ENCODE measurements at regions not wholly inside any gene's neighbourhood (a gene's known extent, or its start where the extent isn't known, plus 50 kb on each side); places are given as distances from the start of the nearest gene placed in this dataset.

- DNase-seq (ENCODE audit: low read depth): no peak
Observed at GRCh38 chr2:120852200-120852815, 116.6 kb downstream of the GLI2 start.

DNA sequence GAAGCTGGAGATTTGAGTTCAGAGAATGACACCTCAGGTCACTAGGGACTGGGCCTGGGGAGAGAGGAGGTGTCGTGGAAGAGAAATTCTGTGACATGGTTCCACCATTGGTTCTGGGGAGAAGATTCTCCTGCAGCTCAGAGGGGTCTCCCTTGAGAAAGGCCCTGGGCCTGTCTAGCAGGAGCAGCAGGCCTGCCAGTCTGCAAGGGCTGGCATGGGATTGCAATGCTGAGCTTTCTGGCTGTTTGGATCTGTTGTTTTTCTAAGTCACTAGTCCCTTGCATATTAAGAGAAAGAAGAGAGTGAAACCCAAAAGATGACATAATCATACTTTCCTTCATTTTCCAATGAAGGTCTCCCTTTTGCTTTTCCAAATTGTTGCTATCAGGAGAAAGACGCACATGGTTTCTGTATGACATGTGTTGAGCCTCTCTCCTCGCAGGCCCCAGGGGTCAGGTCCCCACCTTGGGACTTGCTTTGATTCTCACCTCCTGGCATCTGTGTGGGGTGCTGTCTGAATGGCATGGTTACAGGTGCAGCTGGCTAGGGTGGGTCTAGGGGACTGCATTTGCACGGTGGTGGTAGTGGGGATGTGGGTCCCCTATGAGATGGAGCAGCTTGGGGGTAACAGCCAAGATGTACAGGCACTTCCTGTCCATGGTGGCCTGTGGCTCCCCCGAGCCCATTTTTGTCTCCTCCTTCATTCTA, 117.8 kb downstream of the GLI2 start:
- no peak for DNase-seq (ENCODE audit: low read depth)

DNA sequence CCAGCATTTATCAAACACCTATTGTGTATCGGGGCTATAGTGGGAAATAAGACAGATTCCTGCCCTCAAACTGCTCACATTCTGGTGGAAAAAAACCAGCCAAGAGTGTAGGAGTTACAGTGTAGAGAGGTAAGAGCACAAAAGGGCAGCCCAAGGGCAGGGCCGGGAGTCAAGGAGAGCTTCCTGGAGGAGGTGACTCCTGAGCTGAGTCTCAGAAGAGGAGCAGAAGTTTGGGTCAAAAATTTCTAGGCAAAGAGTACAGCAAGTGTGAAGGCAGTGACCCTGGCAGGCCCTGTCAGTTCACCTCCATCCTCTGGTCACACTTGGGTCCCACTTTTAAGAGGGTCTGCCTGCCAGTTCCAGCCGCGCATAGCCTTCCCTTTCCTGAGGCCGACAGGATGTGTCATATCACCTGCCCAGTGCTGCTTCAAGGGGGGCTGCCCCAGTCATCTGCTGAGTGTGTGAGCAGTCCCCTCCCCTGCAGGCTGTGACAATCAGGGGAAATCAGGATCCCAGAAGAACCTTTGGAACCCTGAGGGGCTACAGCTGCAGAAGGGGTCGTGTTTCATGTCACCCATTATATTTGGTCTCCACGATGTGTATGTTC, 118.4 kb downstream of the GLI2 start:
- DNase-seq (ENCODE audit: low read depth): no peak

GRCh38 chr2:120854766-120855530, 119.3 kb downstream of the GLI2 start:
- DNase-seq (ENCODE audit: low read depth): no peak

DNA sequence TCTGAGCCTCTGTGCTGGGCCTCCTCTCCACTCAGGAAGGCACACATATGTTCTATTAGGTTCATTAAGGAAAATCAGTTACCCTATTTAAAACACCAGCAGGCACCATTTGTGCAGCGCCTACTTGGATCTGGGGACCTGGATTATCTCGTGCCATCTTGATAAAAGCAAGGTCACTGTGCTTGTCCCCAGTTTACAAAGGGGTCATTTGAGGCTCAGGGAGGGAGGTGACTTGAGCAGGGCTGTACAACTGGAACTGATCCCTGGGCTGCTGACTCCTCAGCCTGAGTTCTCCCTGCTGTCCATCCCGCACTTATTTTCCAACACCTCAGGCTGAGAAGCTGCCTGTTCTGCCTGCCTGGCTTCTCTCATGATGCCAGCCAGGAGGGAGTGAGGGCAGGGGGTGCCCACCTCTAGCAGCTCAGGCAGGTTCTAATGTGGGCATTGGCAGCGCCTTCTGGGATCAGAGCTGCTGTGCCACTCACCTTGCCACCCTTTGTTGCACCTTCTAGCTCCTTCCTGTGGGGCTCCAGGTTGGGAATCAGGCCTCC, 120.3 kb downstream of the GLI2 start:
- no peak for DNase-seq (ENCODE audit: low read depth)

GRCh38 chr2:120856421-120856862, 120.8 kb downstream of the GLI2 start:
- DNase-seq (ENCODE audit: low read depth): no peak

DNA sequence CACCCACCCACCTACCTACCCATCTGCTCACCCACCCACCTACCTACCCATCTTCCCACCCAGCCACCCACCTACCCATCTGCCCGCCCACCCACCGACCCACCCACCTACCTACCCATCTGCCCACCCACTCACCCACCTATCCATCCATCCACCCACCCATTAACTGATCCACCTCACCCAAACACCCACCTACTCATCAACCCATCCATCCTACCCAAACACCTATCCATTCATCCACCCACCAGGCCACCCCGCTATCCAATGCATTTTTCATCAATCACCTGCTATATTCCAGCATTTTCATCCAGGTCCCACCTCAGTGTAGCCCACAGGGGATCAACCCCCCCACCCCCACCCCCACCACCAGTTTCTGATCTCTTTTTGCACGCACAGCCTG, 121.8 kb downstream of the GLI2 start:
- DNase-seq (ENCODE audit: low read depth): no peak

GRCh38 chr2:120857931-120858330, 122.3 kb downstream of the GLI2 start:
- no peak for DNase-seq (ENCODE audit: low read depth)

DNA sequence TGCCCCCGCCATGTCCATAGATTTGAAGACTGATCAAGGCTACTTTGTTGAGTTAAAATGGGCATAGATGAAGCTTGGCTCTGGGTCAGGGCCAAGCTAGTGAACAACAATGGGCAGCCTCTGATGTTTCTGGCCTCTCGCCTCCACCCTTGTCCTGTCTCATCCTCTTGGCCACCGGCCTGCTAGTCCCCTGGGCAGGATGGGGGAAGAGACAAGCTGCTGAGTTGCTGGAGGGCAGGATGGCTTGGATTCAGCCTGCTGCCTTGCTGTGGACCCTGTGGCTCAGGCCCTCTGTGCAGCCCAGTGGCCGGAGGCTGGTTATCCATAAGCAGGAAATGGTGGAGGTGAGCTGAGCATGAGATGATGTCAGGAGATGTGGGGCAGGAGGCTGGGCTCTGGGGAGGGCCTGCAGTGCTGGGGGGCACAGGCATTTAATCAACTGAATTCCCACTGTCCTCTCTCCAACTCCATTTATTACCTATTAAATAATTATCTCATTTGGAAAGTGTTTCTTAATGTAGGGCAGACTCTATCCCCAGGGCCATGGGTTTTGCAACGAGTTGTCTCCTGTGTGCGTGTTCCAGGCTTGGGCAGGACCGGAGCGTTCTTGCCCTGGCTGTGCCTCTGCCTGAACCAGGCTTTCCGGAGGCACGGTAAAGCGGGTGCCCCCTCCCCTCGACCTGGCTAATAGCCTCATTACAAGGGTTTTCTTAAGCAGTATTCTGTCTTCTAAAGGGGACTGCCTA, 122.9 kb downstream of the GLI2 start:
- no peak for DNase-seq (ENCODE audit: low read depth)

GRCh38 chr2:120859128-120859527, 123.5 kb downstream of the GLI2 start:
- DNase-seq (ENCODE audit: low read depth): no peak

DNA sequence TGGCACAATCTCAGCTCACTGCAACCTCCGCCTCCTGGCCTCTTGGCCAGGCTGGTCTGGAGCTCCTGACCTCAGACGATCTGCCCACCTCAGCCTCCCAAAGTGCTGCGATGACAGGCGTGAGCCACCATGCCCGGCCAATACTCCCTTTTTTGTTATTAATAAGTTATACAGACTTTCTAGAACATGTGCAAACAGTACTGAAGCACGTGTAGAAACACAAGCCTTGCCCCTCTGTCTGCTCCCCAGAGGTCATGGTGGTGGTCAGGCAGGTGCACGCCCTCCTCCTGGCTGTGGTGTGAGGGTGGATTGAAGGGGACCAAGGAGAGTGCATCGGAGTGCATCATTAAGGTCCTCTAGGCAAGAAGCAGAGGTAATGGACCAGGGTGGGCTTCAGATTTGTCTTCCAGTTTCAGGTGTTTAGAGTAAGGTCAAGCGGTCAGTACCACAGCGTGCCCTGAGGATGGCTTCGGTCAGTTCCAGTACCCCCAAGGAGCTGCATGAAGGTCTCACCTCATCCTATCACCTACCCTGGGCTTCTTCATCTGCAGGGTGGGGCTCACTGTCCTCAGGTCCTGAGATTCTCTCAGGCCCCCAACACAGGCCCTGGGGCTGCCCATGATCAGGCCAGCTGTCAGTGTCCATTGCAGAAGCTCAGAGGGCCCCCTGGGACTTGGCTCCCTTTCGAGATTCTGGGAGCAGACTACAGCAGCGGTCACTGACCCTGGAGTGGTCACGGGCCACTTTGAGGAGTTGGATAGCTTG, 124.3 kb downstream of the GLI2 start:
- no peak for DNase-seq (ENCODE audit: low read depth)

GRCh38 chr2:120860579-120860922, 124.9 kb downstream of the GLI2 start:
- DNase-seq (ENCODE audit: low read depth): no peak

- DNase-seq (ENCODE audit: low read depth): no peak
Observed at GRCh38 chr2:120861191-120861575, 125.5 kb downstream of the GLI2 start.

DNA sequence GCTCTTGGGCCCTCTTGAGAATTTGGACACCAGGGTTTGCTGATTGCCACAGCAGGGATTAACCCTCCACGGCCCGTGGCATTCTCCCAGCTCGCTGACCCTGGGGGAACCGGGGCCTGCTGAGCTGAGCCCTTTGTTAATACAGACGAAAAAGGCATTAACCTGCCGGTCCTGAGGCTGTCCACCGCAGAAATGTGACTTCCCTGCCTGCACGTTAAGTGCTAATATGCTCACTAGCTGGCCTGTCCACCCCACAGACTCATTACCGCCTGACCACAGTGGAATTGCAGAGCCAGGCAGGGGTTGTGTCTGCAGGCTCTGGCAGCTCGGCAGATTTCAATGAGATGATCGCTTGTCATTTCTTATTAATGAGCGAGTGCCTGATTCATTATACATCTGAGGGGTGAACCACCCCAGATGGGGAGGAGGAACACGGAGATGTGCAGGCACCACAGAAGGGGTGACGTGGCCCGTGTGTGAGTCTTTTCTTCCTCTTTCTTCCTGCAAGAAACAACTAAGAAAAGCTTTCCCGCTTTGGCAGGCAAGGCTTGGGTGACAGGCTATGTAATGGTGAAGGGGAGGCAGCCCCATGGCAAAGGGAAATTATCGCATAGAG, 126.0 kb downstream of the GLI2 start:
- DNase-seq (ENCODE audit: low read depth): no peak

DNA sequence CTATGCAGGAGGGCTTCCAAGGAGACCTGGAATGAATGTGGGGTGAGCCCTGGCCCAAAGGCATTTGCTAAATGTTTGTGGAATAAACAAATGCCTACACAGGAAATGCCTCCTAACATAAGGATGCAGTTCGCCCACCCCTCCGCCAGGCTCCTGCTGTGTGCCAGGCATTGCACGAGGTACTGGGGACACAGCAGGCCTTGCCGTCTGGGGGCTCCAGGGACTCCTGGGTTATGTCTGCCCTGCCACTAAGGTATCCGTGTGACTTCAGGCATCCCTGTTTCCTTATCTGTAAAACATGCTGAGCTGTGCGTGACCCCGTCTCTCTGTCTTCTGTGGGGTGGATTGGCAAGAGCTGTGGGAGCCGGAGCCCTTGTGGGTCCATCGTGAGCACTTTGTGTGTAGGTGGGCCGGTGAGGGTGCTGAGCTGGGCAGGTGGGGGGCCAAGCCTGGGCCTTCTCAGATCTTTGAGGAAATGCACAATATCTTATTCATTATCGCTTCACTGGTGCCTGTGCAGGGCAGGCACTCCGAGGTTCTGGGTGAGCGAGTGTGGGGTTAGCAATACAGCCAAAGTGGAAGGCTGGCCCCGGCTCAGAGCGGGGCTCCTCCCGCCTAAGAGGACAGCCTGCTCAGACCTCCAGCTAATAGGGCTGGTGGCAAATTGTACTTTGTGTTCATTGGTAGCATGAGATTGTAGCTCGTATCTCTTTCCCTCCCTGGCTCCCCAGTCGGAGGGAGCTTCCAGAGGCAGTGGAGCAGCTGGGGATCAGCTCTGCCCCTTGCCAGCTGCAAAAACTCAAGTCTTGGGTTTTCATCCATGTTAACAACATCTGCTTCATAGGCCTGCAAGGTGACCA, 126.8 kb downstream of the GLI2 start:
- DNase-seq (ENCODE audit: low read depth): no peak

- no peak for DNase-seq (ENCODE audit: low read depth)
Observed at GRCh38 chr2:120863146-120863545, 127.5 kb downstream of the GLI2 start.

GRCh38 chr2:120863661-120864320, 128.1 kb downstream of the GLI2 start:
- DNase-seq (ENCODE audit: low read depth): no peak

- no peak for DNase-seq (ENCODE audit: low read depth)
Observed at GRCh38 chr2:120864981-120865380, 129.3 kb downstream of the GLI2 start.

DNA sequence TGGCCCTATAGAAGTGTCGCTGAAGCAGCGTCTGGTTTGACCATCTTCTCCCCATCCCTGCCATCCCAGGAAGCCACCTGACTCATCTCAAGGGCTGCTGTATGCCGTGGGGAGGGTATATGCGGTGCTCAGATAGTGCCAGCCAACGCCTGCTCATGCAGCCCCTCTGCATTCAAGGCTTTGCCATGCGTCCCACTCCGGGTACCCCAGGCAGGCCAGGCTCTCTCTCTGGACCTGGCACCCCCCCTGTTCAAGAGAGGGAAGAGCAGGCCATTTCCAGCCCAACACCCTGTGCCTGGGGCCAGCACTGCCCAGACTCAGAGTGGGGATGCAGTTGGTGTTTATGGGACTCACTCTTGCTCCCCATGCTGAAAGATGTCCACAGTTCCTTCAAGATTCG, 130.0 kb downstream of the GLI2 start:
- no peak for DNase-seq (ENCODE audit: low read depth)
